MV-4-11 (cell line): ENCODE measurements at regions not wholly inside any gene's neighbourhood (a gene's known extent, or its start where the extent isn't known, plus 50 kb on each side); places are given as distances from the start of the nearest gene placed in this dataset.
A peak's percentile ranks its signal among the peaks of the same experiment; 100 is the strongest.

Experiments used
- DNase-seq: peaks from one replicate; lab custom pipeline; 2025; lab: John Stamatoyannopoulos, UW

DNA sequence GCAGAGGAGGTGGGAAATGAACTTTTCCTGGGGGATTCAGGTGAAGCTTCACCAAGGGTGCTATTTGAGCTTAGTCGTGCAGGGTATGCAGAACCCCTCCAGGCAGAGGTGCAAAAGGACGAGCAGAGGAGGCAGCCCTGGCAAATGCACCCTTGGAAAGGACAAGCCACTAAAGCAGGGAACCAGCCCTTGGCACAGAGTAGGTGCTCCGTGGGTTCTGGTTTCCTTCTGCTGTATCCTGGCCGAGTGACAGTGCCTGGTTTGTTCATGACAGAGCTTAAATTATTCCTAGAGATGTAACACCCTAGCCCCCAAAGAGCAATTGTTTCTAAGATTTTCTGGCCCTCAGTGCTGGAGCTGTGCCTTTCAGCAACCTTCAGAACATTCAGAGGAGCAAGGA, 73.4 kb upstream of the SYT6 start:
- DNase-seq, result no peak

DNA sequence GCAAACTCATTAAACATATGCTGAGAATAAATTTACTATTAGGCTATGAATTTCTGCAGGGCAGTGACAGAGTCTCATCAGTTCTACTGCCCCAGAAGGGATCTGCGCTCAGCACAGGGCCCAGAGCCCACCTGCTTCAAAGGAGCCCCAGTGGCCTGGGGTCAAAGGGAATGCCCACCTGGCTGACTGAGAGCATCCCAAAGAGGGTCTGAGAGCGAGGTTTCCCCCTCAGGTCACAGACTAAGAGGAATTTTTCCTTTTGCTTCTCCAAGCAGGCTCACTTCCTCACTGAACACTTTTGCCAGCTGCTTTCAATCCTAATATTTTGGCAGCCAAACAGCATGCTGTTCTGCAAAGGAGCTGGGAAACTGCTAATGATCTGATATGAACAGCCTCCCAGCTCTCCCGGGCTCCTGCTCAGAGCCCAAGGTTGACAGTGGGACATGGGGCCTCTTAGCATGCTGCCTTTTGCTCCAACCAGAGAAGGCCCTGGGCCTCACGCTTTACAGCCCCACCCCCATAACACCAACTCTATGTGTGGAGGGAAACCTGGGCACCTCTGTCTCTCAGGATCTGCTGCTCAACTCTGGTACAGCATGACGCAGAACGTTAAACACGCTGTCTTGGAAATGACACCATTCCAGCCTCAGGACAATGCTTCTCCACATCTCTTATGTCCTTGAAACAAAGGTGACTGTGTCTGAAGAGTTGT, 70.7 kb upstream of the SYT6 start:
- no peak for DNase-seq

DNA sequence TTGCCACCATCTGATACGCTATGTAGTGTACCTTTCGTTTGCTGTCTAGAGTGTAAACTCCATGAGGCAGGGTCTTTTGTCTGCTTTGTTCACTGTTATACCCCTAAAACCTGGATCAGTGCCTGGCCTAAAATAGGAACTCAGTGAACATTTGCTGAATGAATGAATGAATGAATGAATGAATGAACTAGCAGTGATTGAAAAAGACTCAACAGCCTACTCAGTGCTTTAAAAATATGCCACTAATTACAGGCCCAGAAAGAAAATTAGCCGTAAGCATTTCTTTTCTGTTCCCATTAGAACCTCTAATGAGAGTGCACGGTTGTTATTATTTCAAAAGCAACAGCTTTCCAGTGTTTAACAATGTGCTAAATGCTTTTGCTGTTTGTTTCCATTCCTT, 69.3 kb upstream of the SYT6 start:
- DNase-seq, result no peak

DNA sequence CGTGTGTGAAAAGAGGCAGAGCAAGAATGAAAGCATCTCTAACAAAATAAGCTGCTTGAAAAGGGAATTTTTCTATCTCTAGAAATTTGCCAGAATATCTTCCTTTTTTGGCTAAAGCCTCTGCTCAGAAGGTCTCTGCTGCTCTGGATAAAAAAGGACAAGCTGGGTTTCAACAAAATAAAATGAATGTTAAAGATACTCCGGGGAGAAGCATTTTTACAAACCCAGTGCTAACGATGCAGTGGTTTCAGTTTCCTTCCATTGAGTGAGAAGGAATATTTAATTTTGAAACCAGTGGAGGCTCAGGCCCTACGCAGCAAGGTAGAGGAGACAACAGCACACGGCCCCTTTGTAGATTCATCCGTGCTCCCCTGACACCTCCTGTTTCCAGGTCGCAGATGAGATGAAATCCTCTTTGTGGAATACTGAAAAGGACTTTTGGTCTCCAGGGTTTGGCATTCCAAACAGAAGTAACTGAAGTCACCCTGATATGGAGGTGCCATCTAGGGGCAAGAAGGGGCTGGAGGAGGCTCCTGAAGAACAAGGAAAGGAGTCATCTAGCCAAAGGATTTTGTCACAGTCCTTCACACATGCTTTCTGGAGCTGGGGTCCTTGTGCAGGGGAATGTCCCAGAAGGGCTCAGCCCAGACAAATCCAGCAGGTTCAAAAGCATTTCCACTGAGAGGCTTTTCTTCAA, 65.7 kb upstream of the SYT6 start:
- DNase-seq, result no peak

DNA sequence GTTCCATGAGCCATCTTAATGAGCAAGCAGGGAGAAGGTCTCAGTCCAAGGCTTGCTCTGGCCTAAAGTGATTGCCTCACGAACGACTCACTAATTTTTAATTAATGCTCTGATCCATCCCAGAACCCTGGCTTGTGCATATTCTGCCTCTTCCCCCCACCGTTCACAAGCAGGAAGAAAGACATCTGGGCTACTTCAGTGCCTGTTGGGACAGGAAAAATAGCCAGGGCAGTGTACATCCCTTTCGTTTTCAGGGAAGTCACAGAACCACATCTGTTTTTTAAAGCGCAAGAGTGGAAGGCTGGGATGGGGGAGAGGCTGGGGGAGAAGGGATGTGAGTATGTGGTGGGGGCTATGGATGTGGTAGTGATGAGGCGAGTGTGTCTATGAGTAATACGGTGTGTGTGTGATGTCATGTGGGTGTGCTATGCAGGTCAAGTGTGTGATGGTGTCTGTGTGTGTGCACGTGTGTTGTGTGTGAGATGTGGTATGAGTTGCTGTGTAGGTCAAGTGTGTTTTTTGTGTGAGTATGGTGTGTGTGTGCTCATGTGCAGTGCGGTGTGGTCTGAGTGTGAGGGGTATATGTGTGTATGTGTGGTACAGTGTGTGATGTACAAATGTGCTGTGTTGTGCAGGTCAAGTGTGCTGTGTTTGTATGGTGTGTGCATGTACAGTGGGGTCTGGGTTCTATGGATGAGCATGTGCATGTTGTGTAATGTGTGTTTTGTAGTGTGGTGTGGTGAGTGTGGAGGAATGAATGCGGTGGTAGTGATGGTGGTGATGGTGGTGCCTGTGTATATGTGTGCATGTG, 64.9 kb upstream of the SYT6 start:
- DNase-seq, result no peak

DNA sequence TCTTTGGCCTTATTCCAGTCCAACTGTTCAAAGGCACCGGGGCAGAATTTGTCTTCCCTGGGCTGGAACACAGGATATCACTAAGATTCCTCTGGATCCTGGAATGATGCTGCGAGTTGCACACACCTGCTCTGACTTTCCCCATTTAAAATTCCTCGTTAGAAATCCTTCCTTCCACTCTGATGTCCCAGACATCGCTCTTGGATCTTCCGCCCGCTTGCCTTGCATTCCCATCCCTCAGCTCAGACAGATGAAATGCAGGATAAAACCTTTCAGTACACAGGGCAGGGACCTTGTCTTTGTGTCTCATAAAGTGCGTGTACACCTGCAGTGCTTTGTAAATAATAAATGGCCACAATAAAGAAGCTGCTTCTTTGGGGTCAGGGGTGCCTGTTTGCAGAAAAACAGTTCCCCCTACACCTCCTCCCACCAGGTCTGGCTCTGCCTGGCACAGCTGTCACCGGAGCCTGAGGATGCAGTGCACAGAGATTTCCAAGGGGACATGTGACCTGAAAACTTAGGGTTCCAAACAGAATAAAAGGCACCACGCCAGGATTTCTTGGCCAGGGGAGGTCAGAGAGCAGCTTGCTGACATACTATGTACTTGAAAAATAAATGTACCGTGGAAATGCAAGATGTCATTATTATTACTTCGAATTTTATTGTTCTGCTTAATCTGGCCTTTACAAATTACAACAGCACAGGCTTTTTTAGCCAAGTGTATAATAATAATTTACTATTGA, 62.9 kb upstream of the SYT6 start:
- DNase-seq, result no peak

DNA sequence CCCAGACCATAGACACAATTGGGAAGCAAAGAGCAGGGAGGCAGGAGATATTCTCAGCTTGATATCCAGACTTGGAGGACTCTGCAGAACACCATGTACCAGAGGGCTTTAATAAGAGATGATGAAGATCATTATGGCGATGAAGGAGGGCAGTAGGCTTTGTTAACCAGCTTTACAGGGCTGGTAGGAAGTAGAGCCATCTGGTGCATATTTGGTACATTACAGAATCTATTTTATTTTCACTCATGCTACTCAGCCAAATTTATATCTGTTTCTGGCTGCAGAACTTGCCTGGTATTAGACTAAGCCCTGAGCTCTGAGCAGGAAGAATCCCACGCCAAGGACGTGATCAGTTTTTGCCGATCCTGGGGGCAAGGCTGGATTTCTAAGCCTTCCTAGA, 61.8 kb upstream of the SYT6 start:
- no peak for DNase-seq

DNA sequence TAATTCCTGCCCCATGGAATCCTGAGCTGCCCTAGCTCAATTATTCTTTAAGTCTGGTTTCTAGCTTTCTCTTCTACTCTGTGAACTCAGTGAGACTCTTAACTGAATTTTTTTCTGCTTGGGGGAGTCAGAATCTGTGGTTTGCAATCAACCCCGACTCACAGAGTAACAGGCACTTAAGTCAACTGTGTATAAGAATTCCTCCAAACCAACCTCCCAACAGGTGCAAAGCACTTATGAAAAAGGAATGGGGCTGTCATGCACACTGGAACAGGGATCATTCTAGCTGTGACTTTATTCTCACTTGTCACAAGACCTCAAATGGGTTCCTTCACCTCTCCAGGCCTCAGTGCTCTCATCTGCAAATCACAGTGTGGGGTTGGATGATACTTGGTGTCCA, 60.3 kb upstream of the SYT6 start:
- DNase-seq, result no peak

DNA sequence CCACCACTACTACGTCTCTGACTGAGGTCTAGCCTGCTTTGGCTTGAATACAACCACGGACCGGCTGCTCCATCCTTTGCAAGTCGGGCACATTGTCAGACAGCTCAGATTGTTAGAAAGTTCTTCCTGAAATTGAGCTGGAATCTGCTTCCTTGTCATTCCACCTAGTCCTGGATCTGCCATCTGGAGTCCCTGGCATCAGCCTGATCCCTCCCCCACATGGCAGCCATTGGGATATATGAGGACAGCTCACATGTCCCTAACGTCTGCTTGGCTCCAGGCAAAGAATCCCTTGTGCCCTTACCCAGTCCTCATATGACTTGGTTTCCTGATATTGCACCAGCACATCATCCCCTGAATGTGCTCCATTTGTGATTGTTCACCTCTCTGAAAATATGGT, 56.3 kb upstream of the SYT6 start:
- no peak for DNase-seq

DNA sequence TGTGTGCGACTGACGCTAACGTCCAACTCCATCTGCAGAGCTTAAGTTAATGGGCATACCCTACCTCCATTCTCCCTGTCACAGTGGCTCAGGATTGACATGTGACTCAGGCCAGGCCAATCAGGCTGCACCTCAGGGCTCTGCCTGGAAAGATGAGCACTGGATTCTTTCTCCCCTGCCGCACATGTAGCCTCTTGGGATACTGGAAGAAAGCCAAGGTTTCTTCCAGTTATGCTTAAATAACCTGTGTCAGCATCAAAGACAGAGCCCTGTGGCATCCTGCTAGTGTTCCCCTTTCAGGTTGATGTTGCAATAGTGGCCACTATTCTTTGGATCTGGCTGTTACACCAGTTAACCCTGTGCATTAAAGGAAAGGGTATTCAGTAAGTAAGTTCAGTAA, 55.0 kb upstream of the SYT6 start:
- peak; percentile 69 for DNase-seq

DNA sequence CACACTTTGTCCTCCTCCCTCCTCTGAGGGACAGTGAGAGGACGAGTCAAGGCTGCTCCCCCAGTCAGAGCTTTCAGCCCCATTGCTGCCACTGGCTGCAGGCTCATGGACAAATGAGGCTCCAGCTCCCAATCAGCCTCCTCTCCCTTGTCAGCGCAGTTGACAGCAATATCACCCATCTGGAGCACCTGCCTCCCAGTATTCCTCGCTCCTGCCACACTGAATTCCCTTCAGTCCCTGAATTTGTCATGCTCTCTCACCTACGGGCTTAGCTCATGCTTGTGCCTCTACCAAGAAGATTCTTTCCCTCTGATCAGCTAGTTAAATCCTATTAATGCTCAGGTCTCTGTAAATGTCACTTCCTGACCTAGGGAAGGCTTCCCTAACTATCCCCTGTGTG, 54.4 kb upstream of the SYT6 start:
- no peak for DNase-seq

DNA sequence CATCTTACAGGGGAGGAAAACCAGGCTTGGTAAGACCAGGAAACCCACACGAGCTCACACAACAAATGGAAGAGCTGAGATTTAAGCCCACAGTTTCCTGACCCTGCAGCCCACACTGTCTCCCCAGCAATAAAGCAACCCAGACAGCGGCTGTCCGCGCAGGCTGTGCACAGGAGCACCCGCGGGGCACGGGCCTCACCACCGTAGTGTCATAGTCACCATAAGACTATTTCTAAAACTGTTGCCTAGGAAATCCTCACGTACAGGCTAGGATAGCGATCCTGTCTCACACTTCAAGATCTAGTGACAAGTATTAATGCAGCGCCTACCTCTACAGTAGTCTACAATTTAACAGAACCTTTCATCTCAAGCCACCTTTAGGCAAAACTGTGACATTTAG, 54.0 kb upstream of the SYT6 start:
- DNase-seq, result no peak

DNA sequence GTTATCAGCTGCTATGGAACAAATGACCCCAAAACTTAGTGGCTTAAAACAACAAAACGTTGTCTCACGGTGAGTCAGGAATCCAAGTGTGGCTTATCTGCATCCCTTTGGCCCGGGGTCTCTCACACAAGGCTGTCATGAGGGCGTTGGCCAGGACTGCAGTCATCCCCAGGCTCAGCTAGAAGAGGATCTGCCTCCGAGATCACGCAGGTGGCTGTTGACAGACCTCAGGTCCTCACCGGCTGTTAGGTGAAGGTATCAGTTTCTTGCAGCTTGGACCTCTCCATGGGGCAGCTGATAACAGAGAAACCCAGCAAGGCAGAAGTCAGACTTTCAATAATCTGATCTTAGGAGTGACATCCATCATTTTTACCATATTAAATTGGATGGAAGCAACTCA, 52.7 kb upstream of the SYT6 start:
- DNase-seq, result no peak

DNA sequence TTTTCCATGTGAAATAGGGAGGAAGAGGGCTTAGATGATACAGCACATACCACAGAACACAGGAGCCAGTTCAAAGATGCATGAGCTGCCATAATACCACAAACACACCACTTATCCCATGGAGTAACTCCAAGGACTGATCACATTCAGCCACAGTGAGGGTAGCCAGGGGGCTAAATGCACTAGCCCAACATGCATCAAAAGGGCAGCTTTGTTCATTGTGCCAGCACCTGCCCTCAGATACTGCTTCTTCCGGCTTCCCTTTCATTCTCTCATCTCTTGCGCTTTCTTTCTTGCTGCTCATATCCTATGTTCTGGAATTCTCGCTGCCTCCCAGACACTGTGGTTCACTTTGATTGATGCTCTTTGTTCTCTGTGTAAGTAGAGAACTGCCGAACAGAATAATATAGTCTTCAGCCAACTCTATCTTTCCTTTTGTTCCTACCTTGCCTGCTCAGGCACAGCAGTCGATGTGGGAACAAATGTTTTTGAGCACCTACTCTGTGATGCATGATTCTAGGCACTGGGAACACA, 50.0 kb upstream of the SYT6 start:
- DNase-seq, result no peak
